AG10803 (cell line): ENCODE measurements at regions not wholly inside any gene's neighbourhood (a gene's known extent, or its start where the extent isn't known, plus 50 kb on each side); places are given as distances from the start of the nearest gene placed in this dataset.

ENCODE experiments used
- DNase-seq: peaks from one replicate; pipeline ENCODE4 v3.0.0; 2010; ENCODE audit warnings: low read depth
- H3K4me3 ChIP-seq: 2 replicates; pipeline ENCODE4 v1.5.1; 2011; ENCODE audit warnings: mild to moderate bottlenecking, low read length, control low read depth
- CTCF ChIP-seq: conservative IDR thresholded peaks from 2 replicates; pipeline ENCODE4 v1.5.1; 2011; ENCODE audit warnings: mild to moderate bottlenecking, low read length, control low read depth, inconsistent platforms

GRCh38 chr3:80142714-80143113, 374.9 kb upstream of the ROBO1 start:
- DNase-seq, result no peak
- no peak overlapping the region for H3K4me3 ChIP-seq
- TF ChIP-seq CTCF, result no peak

- TF ChIP-seq CTCF, result no peak
- H3K4me3 ChIP-seq, result no peak overlapping the region
- no peak for DNase-seq
Observed at GRCh38 chr3:80141557-80141956, 373.8 kb upstream of the ROBO1 start.

GRCh38 chr3:80116281-80116680, 348.5 kb upstream of the ROBO1 start:
- TF ChIP-seq CTCF, result no peak
- no peak overlapping the region for H3K4me3 ChIP-seq
- no peak for DNase-seq

- H3K4me3 ChIP-seq, result no peak overlapping the region
- TF ChIP-seq CTCF, result no peak
- DNase-seq, result no peak
Observed at GRCh38 chr3:80114694-80115093, 346.9 kb upstream of the ROBO1 start.

- no peak for DNase-seq
- TF ChIP-seq CTCF, result no peak
- H3K4me3 ChIP-seq, result no peak overlapping the region
Observed at GRCh38 chr3:80113331-80113730, 345.5 kb upstream of the ROBO1 start.

GRCh38 chr3:80099559-80100066, 331.8 kb upstream of the ROBO1 start:
- no peak for DNase-seq
- no peak overlapping the region for H3K4me3 ChIP-seq
- TF ChIP-seq CTCF, result no peak

GRCh38 chr3:80097674-80098073, 329.9 kb upstream of the ROBO1 start:
- TF ChIP-seq CTCF, result no peak
- DNase-seq, result no peak
- H3K4me3 ChIP-seq, result no peak overlapping the region
